Parathyroid adenoma (tissue), 2 donors: ENCODE measurements at regions not wholly inside any gene's neighbourhood (a gene's known extent, or its start where the extent isn't known, plus 50 kb on each side); places are given as distances from the start of the nearest gene placed in this dataset.

Source experiments
- H2AFZ ChIP-seq: fragments of 300-600 bp; sonication (generic); one replicate; pipeline ENCODE4 v1.7.0; 2017; ENCODE audit warnings: antibody characterized with exemption, mild to moderate bottlenecking
- H3K27ac ChIP-seq: fragments of 300-600 bp; sonication (generic); one replicate; pipeline ENCODE4 v1.7.0; 2017
- H3K27me3 ChIP-seq: fragments of 300-600 bp; sonication (generic); one replicate; pipeline ENCODE4 v1.7.0; 2017; ENCODE audit warnings: low read length; ENCODE audit not compliant: control insufficient read depth, insufficient read depth
- H3K36me3 ChIP-seq: fragments of 300-600 bp; sonication (generic); one replicate; pipeline ENCODE4 v1.7.0; 2017; ENCODE audit warnings: low read length; ENCODE audit not compliant: control insufficient read depth, insufficient read depth
- H3K4me1 ChIP-seq: fragments of 300-600 bp; sonication (generic); one replicate; pipeline ENCODE4 v1.7.0; 2017; ENCODE audit warnings: control low read depth
- H3K4me2 ChIP-seq: fragments of 300-600 bp; sonication (generic); one replicate; pipeline ENCODE4 v1.7.0; 2017; ENCODE audit warnings: low read length
- H3K4me3 ChIP-seq: fragments of 300-600 bp; sonication (generic); one replicate; pipeline ENCODE4 v1.7.0; 2017; ENCODE audit warnings: low read depth, low read length
- H3K79me2 ChIP-seq: fragments of 300-600 bp; sonication (generic); one replicate; pipeline ENCODE4 v1.7.0; 2017; ENCODE audit warnings: control low read depth
- H3K9ac ChIP-seq: fragments of 300-600 bp; sonication (generic); one replicate; pipeline ENCODE4 v1.7.0; 2017; ENCODE audit warnings: mild to moderate bottlenecking
- H3K9me3 ChIP-seq: fragments of 300-600 bp; sonication (generic); one replicate; pipeline ENCODE4 v1.7.0; 2017; ENCODE audit warnings: low read length; ENCODE audit not compliant: control insufficient read depth
- CTCF ChIP-seq: fragments of 300-600 bp; sonication (generic); IDR thresholded peaks from one replicate; pipeline ENCODE4 v1.7.0; 2017; ENCODE audit warnings: antibody characterized with exemption, mild to moderate bottlenecking
- donor health status: primary hyperparathyroidism.

GRCh38 chr13:39123578-39123977 lies 85.3 kb downstream of the NHLRC3 start:
- no peaks in the 10 kb centered on the region for H3K4me1 ChIP-seq
- H3K4me3 ChIP-seq: no peak overlapping the region
- H3K36me3 ChIP-seq: no peaks in the 10 kb centered on the region
- H3K79me2 ChIP-seq: no peaks in the 10 kb centered on the region
- H3K4me2 ChIP-seq: no peak overlapping the region
- H3K27ac ChIP-seq: no peak overlapping the region
- no peak overlapping the region for H2AFZ ChIP-seq
- H3K9me3 ChIP-seq: no peaks in the 10 kb centered on the region
- TF ChIP-seq CTCF: no peak
- H3K9ac ChIP-seq: no peak overlapping the region
- H3K27me3 ChIP-seq: no peaks in the 10 kb centered on the region

- no peaks in the 10 kb centered on the region for H3K79me2 ChIP-seq
- H2AFZ ChIP-seq: no peak overlapping the region
- no peaks in the 10 kb centered on the region for H3K36me3 ChIP-seq
- H3K9me3 ChIP-seq: no peaks in the 10 kb centered on the region
- no peak overlapping the region for H3K4me3 ChIP-seq
- no peak overlapping the region for H3K4me2 ChIP-seq
- no peak overlapping the region for H3K27ac ChIP-seq
- H3K4me1 ChIP-seq: no peaks in the 10 kb centered on the region
- no peak overlapping the region for H3K9ac ChIP-seq
- no peak for TF ChIP-seq CTCF
- no peaks in the 10 kb centered on the region for H3K27me3 ChIP-seq
Observed at GRCh38 chr13:39129213-39129612, 91.0 kb downstream of the NHLRC3 start.

DNA sequence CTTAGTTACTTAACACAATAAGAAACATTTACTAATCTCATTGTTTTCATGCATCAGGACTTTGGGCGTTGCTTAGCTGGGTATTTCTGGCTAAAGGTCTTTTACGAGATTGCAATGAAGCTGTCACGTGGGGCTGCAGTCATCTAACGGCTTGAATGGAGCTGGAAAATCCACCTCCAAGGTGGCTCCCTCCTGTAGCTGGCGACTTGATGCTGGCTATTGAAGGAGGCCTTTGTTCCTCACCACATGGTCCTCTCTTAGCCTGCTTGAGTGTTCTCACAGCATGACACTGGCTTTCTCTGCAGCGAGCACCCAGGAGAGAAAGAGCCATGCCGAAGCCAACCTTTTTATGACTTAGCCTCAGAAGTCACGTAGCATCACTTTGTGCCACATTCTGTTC lies 92.0 kb downstream of the NHLRC3 start:
- H3K9ac ChIP-seq: no peak overlapping the region
- no peaks in the 10 kb centered on the region for H3K4me1 ChIP-seq
- no peaks in the 10 kb centered on the region for H3K9me3 ChIP-seq
- TF ChIP-seq CTCF: no peak
- H3K27me3 ChIP-seq: no peaks in the 10 kb centered on the region
- H3K36me3 ChIP-seq: no peaks in the 10 kb centered on the region
- no peak overlapping the region for H2AFZ ChIP-seq
- H3K79me2 ChIP-seq: no peaks in the 10 kb centered on the region
- no peak overlapping the region for H3K4me2 ChIP-seq
- no peak overlapping the region for H3K27ac ChIP-seq
- no peak overlapping the region for H3K4me3 ChIP-seq

- Histone ChIP-seq H3K79me2 (no peaks in the 10 kb centered on the region), H2AFZ (no peak overlapping the region), H3K4me1 (no peaks in the 10 kb centered on the region), H3K9me3 (no peaks in the 10 kb centered on the region), H3K4me3 (no peak overlapping the region), H3K36me3 (no peaks in the 10 kb centered on the region), H3K4me2 (no peak overlapping the region), H3K9ac (no peak overlapping the region), H3K27ac (no peak overlapping the region), H3K27me3 (no peaks in the 10 kb centered on the region)
- no peak for TF ChIP-seq CTCF
Observed at GRCh38 chr13:39132286-39133230, 94.3 kb downstream of the NHLRC3 start.

DNA sequence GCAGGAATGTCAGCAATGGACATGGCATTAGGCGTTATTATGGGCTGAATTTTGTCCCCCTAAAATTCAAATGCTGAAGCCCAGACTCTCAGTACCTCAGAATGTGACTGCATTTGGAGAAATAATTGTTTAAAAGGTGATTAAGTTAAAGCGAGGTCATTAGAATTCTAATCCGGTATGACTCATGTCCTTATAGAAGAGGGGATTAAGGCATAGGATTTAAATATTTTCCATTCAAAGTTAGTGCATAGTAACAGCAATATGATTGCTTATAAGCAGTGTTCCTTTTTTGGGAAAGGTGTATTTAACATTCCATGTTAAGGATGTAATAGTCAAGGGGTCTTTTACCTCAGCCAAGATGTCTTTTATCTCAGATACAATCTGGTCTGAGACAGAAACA lies 95.5 kb downstream of the NHLRC3 start:
- H3K4me1 ChIP-seq: no peaks in the 10 kb centered on the region
- H3K9ac ChIP-seq: no peak overlapping the region
- no peaks in the 10 kb centered on the region for H3K36me3 ChIP-seq
- no peaks in the 10 kb centered on the region for H3K9me3 ChIP-seq
- H3K4me2 ChIP-seq: no peak overlapping the region
- TF ChIP-seq CTCF: no peak
- H3K27ac ChIP-seq: no peak overlapping the region
- no peaks in the 10 kb centered on the region for H3K79me2 ChIP-seq
- H3K4me3 ChIP-seq: no peak overlapping the region
- H3K27me3 ChIP-seq: no peaks in the 10 kb centered on the region
- H2AFZ ChIP-seq: no peak overlapping the region
